ENCODE measurements at regions not wholly inside any gene's neighbourhood (a gene's known extent, or its start where the extent isn't known, plus 50 kb on each side); places are given as distances from the start of the nearest gene placed in this dataset.

DNA sequence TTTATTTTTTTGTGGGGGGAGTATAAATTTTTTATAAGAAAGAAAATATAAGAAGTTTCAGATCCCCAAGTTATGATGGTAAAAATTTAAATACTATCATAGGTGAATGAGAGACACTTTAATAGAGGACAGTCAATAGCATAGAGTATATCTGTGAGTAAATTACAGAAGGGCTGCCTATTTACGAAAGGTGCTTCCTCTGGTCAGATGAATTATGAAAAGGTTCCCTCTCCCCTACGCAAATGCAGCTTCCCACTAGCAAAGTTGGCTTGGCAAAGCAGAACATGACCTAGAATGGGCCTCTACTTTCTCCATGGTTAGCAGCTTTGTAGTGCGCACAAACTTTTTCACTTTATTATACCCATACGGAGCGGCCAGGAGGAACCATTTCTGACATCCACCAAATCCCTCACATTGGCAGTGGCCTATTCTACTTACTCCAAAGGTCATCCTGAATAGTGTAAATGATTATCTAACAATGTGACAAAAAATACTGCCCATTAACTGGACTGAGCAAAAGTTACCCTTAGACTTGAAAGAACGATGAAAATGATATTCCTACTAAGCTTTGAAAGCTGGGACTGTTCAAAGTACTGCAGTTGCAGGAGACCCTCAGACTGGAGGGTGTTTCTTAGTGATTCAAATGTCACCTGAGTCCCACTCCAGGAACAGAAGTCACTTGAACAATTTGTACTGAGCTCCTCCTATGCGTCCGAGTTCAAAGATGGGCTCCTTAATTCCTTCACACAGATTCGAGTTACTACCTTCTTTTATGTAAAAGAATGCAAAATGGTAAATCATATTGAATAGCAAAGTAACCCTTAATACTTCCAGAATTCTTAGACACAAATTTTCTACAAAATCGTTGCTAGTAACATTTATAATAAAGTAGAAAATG lies 148.5 kb downstream of the NOL4 start:
- DNase-seq (ENCODE audit: low spot score): no peak

DNA sequence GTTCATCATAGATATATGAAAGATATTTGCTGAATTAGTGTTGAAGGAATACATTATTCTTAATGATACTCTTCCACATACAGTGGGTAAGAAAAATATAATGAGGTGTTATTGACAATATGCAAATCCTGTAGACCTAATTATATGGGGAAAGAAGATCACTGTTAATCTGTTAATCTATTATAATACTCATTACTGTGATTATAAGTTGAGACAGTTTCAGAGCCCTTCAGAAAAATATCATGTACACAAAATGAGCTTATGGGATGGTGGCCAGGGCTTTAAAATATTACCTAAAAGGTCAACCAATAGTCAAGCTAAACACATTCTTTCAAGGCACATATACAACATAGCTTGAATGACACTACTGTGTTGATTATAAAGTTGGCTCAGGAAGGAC lies 163.5 kb downstream of the NOL4 start:
- DNase-seq (ENCODE audit: low spot score): no peak

DNA sequence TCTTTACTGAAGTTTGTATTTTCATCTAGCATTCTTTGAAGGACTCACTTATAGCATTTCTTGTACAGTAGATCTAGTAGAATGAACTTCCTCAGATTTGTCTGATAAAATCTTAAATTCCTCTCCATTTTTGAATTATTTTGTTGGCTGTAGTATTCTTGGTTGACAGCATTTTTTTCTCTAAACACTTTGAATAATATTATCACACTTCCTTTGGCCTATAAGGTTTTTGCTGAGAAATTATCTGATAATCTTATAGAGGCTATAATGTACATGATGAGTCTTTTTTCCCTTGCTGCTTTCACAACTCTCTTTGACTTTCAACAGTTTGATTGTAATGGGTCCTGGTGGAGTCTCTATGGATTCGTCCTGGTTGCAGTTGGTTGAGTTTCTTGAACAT lies 169.5 kb downstream of the NOL4 start:
- no peak for DNase-seq (ENCODE audit: low spot score)

DNA sequence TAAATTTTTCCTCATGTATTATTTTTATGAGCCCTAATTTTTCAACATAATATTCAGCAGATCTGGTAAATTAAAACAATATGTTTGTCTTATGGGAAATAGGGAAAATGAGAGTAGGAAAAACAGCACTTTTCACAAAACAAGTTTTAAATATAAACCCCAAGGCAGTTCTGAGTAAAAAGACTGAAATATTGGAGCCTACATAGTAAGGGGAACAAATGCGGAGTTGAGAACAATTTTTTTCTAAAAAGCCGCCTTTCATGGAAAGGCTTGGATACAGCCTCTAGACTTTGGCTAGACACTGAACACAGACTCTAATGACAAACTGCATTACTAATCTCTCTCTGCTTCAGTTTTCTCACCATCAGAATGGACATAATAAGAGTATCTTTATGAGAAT lies 174.1 kb downstream of the NOL4 start:
- no peak for DNase-seq (ENCODE audit: low spot score)

DNA sequence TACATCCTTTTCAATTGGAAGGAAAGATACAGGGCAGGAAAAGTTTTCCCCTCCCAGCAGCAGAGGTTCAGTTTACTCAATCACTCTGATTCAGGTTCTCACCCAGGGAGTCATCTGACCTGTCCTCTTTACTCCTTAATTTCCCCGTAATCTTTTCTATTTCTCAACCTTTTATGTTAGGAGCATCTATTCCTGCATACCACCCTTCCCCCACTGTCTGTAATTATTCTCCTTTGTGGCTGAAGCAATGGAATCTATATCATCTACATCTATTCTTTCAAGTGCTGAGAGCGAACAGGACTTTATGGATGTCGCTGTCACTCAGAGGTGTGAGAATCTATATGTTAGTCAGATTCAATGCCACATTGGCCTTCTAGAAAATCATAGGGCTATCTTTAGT lies 175.2 kb downstream of the NOL4 start:
- DNase-seq (ENCODE audit: low spot score): no peak

DNA sequence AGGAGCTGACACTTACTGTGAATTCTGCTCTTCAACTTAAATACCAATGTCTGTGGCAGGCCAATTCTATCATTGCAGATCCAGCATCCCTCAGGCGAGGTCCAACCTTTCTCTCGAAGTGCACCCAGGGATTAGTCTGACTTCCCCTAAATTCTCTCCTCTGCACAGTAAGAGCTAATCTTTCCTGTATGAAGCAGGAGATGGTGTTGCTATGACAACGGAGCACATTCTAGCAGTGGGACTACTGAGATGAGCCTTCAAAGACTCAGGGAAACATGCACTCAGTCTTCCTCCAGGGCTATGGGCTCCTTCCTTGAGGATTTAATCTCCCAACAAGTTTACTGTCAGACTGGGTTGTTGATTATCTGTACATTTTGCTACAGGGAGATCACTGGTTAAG lies 176.3 kb downstream of the NOL4 start:
- DNase-seq (ENCODE audit: low spot score): no peak

DNA sequence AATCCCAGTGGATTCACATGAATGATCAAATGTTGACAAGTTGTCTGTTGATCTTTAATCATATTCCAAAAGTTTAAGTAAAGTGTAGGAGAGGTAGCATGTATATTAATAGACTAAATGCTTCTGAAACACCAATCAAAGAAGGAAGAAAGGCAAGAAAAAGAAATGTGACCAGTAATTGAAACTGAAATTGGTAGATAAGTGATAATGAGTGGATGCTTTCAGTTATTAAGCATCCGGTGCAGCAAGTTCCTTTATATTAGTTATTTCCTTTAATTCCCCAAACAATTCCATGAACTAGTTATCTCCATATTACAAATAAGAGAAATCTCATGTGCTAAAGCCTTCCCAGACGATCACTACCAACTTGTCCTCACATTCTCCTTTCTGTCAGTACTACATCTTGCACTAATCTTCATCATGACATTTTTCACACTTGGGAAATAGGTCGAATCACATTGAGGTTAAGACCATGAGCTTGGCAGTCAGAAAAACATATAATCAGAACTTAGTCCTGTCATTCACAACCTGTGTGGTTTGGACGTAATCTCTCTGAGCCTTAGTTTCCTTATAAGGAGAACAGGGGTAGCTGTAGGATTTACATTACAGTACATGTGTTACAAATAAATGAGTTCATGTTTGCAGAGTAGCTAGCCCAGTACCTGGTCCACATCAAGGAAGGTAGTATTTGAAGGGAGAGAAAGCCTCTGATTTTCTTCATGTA lies 182.1 kb downstream of the NOL4 start:
- DNase-seq (ENCODE audit: low spot score): no peak

DNA sequence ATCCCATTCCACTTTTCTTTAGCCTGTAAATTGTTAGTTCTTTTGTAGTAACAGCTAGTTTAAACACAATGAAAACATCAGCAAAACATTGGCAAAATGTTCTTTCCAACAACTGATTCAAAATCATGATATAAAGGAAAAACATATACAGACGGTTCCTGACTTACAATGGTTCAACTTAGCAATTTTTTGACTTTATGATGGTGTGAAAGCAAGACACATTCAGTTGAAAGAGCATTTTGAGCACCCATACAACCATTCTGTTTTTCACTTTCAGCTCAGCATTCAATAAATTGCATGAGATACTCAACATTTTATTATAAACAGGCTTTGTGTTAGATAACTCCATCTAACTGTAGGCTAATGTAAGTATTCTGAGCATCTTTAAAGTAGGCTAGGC lies 185.1 kb downstream of the NOL4 start:
- DNase-seq (ENCODE audit: low spot score): no peak

DNA sequence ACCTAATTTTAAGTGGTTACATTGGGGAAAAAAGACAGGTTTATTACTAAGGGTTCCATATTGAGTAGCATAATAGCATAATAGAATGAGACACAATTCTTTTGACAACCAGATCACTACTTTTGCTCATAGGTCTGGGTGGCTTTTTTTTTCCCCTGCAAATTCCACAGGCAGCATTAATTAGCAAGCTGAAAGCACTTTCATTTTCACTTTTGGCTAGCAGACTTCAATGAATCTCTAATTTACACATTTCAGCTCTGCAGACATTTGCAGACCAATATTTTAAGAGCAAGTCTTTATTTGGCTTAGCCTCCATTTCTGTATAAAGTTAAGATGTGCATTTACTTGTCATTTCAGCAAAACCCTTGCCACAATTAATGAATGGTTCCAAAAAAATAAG lies 185.5 kb downstream of the NOL4 start:
- no peak for DNase-seq (ENCODE audit: low spot score)

DNA sequence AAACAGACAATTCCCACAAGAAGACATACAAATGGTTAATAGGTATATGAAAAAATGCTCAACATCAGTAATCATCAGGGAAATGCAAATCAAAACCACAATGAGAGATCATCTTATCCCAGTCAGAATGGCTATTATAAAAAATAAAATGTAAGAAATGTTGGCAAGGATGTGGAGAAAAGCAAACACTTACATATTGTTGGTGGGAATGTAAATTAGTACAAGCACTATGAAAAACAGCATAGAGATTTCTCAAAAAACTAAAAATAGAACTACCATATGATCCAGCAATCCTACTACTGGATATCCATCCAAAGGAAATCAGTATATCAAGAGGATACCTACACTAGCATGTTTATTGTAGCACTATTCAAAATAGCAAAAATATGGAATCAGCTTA lies 186.6 kb downstream of the NOL4 start:
- no peak for DNase-seq (ENCODE audit: low spot score)

DNA sequence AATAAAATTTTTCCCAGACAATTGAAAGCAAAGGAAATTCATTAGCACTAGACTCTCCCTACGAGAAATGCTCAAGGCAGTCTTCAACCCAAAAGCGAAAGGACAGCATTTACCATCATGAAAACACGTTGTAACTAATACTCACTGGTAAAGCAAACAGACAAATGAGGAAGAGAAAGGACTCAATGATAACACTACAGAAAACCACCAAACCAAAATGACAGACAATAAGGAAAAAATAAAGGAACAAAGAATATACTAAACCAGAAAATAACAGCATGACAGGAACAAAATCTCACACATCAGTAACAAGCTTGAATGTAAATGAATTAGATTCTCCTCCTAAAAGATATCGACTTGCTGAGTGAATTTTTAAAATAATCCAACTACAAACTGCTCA lies 190.7 kb downstream of the NOL4 start:
- DNase-seq (ENCODE audit: low spot score): no peak

DNA sequence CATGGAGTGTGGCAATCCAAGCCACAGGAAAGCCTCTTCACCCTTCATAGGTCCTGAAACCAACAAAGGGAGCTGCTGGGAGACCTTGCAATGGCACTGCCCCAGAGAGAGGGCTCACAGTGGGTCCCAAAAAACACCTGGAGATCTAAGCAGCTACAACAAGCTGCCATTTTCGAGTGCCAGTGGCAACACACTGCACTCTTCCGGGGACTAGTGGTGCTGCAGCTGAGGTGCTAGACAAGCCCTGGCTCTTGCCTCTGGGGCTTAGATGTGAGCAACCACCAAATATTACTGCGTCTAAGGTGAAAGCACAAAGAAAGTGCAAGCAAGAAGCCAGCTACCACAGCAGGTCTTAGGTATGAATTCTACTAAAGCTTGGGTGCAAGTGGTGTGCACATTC lies 192.9 kb downstream of the NOL4 start:
- peak; percentile 14 for DNase-seq (ENCODE audit: low spot score)

DNA sequence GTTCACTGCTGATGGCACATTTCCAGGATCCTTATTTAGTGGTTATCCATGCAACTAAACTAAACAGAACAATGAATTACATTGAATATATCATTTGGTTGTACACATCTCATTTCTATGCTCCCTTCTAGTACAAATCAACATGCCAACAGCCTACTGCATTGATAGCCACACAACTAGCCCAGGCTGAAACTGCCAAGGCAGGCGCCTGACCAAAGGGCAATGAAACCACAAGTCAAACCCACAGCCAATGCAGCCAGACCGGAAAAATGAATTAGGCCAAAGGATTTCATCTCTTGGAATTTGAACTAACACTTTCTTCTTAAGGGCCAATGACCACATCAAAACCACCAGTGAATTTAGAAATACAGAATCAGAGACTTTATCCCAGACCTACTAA lies 196.4 kb downstream of the NOL4 start:
- DNase-seq (ENCODE audit: low spot score): peak; percentile 5

DNA sequence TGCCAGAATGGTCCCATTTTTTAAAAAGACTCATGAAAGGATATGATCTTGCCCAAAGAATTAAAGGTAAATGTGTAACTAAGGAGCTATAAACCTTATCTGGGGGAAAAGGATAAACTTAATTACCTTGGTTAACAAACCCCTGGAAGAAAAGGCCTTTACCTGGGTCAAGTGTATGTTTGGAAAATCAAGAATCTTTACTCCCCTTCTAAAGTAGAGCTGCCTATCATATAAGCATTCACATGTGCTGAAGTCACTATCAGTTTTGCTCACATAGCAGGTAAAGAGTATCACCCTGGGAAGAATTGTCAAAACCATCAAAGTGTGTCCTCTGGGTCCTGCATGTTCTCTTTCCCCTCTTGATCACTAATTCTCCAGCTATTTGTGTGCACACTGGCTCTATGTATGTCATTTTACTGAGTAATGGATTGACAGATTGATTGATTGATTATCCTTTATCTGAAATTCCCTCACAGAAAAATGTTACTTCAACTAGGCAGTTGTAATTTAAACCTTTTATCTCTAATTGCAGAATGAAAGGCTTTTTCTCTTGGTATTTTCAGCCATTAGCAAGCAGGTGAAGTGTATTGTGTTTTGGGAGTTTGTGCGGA lies 199.4 kb downstream of the NOL4 start:
- no peak for DNase-seq (ENCODE audit: low spot score)

DNA sequence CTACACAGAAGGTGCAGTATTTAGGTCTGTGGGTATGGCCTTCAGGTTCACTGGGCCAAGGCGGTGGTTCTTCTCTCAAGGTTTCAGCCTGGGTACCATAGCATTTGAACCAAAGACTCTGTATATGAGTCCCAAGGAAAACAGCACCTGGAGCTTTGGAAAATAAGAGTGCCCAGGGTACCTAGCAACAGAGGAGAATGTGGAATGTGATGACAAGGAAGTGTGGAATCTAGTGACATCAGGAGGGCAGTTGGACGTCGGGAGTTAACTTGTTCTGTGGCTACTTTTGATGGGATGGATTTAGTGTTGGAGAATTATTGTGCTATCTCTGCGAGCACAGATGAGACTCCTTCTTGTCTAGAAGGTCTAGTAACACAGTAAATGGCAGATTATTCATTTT lies 201.2 kb downstream of the NOL4 start:
- peak; percentile 16 for DNase-seq (ENCODE audit: low spot score)

DNA sequence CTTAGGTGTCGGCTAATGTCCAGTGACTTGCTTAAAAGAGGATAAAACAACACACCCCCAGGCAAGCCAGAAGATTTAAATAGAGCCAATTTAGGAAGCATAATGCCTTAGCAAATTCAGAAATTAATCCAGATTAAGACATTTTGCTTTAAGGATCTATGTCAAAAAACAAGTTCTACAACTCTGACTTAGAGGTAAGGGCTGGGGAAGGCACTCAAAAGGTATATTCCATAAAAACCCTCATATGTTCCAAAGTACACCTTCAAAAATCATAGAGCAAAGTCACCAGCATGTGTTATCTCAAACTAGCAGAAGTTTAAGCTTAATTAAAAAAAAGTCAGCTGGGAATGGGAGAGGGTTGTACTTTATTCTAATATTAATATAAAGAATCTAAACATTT lies 206.4 kb downstream of the NOL4 start:
- no peak for DNase-seq (ENCODE audit: low spot score)

DNA sequence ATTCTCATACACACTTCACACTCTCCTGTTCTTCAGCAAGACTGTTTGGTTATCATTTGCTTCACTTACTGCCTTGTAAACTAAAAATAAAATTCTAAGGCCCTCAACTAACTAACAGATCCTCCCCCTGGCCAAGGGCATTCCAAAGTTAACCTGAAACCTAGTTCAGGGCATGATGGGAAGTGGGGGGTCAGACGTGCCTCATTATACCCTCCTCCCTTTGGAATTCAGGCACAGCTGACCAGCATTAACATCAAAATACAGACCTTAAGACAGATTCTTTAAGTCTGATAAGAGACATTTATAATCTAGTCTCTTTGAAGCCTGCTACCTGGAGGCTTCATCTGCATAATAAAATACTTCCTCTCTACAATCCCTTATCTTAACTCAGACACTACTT lies 221.0 kb downstream of the NOL4 start:
- no peak for DNase-seq (ENCODE audit: low spot score)

DNA sequence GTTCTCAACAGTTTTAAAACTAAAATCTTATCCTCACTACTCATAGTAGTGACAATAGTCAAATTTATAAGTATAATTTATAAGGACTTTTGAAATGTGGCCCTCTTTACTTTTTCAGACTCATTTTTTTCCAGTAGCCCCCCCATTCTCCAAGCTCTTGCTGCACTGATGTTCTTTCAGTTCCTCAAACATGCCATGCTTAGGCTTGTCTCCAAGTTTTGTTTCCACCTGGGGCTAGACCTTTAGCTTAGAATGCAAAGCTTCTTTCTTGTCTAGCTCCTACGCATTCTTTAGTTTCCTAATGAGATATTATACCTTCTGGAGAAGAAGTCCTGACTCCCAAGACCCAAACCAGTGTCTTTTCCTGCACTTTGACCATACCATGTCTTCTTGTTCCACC lies 222.6 kb downstream of the NOL4 start:
- DNase-seq (ENCODE audit: low spot score): no peak

DNA sequence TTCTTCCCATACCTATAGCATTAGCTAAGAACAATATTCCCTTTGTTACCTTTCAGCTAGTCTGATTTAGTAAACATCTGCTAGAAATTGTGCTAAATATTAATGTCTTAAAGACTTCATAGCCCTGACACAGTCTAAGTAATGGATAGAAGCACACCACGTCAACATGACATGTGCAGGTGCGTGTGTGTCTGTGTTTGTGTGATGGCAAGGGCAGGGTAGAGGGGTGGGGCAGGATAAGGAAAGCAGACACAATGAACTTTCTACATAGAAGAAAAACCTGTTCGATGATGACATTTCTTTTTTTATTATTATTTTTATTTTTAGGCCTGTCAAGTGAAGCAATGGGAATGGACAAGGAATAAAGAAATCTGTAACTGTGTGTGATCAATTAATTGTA lies 223.3 kb downstream of the NOL4 start:
- DNase-seq (ENCODE audit: low spot score): no peak

DNA sequence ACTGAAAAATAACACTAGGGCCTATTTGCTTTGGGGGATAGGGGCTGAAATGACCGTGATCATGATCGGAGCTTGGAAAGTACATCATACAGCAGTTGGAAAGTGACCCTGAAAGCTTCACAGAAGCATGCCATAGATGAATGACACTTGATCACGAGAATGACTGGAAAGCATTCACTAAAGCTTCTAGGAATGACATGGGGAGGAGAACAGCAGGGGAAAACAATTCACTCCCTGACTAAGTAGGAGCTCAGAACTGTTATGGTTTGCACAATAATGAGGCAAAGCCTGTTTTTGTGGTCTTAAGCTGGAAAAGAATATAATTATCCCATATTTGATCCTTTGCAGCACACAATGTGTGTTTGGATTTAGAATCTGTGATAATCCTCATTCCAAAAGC lies 237.5 kb downstream of the NOL4 start:
- no peak for DNase-seq (ENCODE audit: low spot score)

DNA sequence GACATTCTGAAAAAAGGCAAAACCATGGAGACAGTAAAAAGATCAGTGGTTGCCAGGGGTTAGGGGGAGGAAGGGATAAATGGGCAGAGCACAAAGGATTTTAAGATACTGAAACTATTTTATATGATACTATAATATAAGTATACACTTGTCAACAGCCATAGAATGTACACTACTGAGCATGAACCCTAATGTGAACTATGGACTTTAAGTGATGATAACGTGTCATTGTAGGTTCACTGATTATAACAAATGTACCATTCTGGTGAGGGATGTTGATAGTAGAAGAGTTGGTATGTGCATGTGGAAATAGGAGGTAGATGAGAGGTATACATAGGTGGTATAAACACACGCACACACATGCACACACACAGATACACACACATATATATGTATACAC lies 241.6 kb downstream of the NOL4 start:
- no peak for DNase-seq (ENCODE audit: low spot score)

DNA sequence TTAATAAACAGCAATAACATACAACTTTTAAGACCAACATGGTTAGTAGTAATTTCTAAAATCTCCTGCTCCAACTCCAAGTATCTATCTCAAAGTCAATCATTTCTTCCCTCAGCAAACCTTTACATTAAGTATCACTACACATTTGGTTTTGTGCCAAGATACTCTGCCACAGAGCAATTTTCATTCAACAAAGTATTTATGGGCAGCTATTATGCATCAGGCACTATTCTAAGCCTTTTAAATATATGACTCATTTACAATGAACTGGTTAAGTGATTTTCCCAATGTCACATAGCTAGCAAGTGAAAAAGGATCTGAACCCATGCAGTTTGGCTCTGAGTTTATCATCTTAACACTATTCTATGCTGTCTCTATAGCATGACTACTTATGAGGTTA lies 264.3 kb downstream of the NOL4 start:
- no peak for DNase-seq (ENCODE audit: low spot score)

DNA sequence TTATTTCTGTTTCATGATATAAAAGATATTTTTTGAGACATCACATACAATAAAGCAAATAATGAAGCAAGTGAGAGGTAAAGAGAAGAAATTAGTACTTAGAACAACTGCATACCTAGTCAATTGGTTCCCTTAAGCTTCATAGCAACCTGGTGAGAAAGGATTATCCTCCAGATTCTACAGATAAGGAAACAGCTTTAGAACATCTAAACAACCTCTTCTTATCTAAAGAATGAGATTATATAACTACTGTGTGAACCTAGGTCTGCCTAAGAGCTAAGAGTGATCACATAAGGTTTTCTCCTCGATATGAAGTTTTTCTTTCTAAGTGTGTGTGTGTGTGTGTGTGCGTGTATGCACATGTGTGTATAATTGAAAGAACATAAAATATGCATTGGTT lies 265.1 kb downstream of the NOL4 start:
- no peak for DNase-seq (ENCODE audit: low spot score)
